ENCODE measurements at regions not wholly inside any gene's neighbourhood (a gene's known extent, or its start where the extent isn't known, plus 50 kb on each side); places are given as distances from the start of the nearest gene placed in this dataset.
A peak's percentile ranks its signal among the peaks of the same experiment; 100 is the strongest.

- WGBS (ENCODE audit: extremely low coverage, insufficient coverage, low lambda C conversion rate): no CpG with 5 or more reads among the region's 4 CpGs
- no peak overlapping the region for H3K18ac ChIP-seq (ENCODE audit: low read length)
- H2AK5ac ChIP-seq (ENCODE audit: low read length): no peak overlapping the region
- H3K4me3 ChIP-seq (ENCODE audit: low read length): no peak overlapping the region
- no peak overlapping the region for H3K56ac ChIP-seq (ENCODE audit: low read length)
- no peaks in the 10 kb centered on the region for H3K79me1 ChIP-seq (ENCODE audit: low read length)
- no peak overlapping the region for H4K5ac ChIP-seq (ENCODE audit: low read length)
- no peaks in the 10 kb centered on the region for H3K27me3 ChIP-seq (ENCODE audit: insufficient read depth, low read length, poor library complexity)
- DNase-seq: peak; percentile 40
- H2BK120ac ChIP-seq (ENCODE audit: low read depth, low read length): no peak overlapping the region
- no peak overlapping the region for H2BK5ac ChIP-seq (ENCODE audit: low read length)
- no peak overlapping the region for H4K8ac ChIP-seq (ENCODE audit: low read depth, low read length)
- no peaks in the 10 kb centered on the region for H3K4me1 ChIP-seq (ENCODE audit: control insufficient read depth, low read depth, low read length)
- H3K4me2 ChIP-seq (ENCODE audit: low read length): no peak overlapping the region
- H3K4ac ChIP-seq (ENCODE audit: low read depth, low read length): no peak overlapping the region
- H3K79me2 ChIP-seq (ENCODE audit: control insufficient read depth, insufficient read depth, low read length): no peaks in the 10 kb centered on the region
- H3K27ac ChIP-seq (ENCODE audit: low read depth, low read length): no peak overlapping the region
- no peaks in the 10 kb centered on the region for H3K36me3 ChIP-seq (ENCODE audit: control insufficient read depth, insufficient read depth, low read length)
- H2BK15ac ChIP-seq (replicated peaks; ENCODE audit: low read depth): no peak overlapping the region
- no peak overlapping the region for H3K9ac ChIP-seq (ENCODE audit: low read length)
- no peak overlapping the region for H3K23ac ChIP-seq (ENCODE audit: low read length)
These were observed 409.8 kb downstream of the GPD2 start for GRCh38 chr2:156845806-156846558.

- Histone ChIP-seq H3K4me3 (ENCODE audit: low read length) (no peak overlapping the region), H3K56ac (ENCODE audit: low read length) (no peak overlapping the region), H3K4ac (ENCODE audit: low read depth, low read length) (no peak overlapping the region), H3K4me2 (ENCODE audit: low read length) (no peak overlapping the region), H4K5ac (ENCODE audit: low read length) (no peak overlapping the region), H3K18ac (ENCODE audit: low read length) (no peak overlapping the region), H2BK5ac (ENCODE audit: low read length) (no peak overlapping the region), H3K79me1 (ENCODE audit: low read length) (no peaks in the 10 kb centered on the region), H3K23ac (ENCODE audit: low read length) (no peak overlapping the region), H3K36me3 (ENCODE audit: control insufficient read depth, insufficient read depth, low read length) (no peaks in the 10 kb centered on the region), H3K27me3 (ENCODE audit: insufficient read depth, low read length, poor library complexity) (no peaks in the 10 kb centered on the region), H3K4me1 (ENCODE audit: control insufficient read depth, low read depth, low read length) (no peaks in the 10 kb centered on the region), H3K27ac (ENCODE audit: low read depth, low read length) (no peak overlapping the region), H2BK120ac (ENCODE audit: low read depth, low read length) (no peak overlapping the region), H3K9ac (ENCODE audit: low read length) (no peak overlapping the region), H4K8ac (ENCODE audit: low read depth, low read length) (no peak overlapping the region), H2AK5ac (ENCODE audit: low read length) (no peak overlapping the region), H2BK15ac (replicated peaks; ENCODE audit: low read depth) (no peak overlapping the region), H3K79me2 (ENCODE audit: control insufficient read depth, insufficient read depth, low read length) (no peaks in the 10 kb centered on the region)
- no CpG with 5 or more reads among the region's 4 CpGs for WGBS (ENCODE audit: extremely low coverage, insufficient coverage, low lambda C conversion rate)
- no peak for DNase-seq
These were observed 405.3 kb upstream of the GALNT5 start for GRCh38 chr2:156852210-156852609.

GRCh38 chr2:156852681-156853080 is 404.8 kb upstream of the GALNT5 start:
- no peak overlapping the region for H3K4ac ChIP-seq (ENCODE audit: low read depth, low read length)
- H3K4me3 ChIP-seq (ENCODE audit: low read length): no peak overlapping the region
- no peaks in the 10 kb centered on the region for H3K79me2 ChIP-seq (ENCODE audit: control insufficient read depth, insufficient read depth, low read length)
- H3K23ac ChIP-seq (ENCODE audit: low read length): no peak overlapping the region
- no peak overlapping the region for H3K56ac ChIP-seq (ENCODE audit: low read length)
- H3K18ac ChIP-seq (ENCODE audit: low read length): no peak overlapping the region
- no peak overlapping the region for H3K27ac ChIP-seq (ENCODE audit: low read depth, low read length)
- H2BK120ac ChIP-seq (ENCODE audit: low read depth, low read length): no peak overlapping the region
- H3K79me1 ChIP-seq (ENCODE audit: low read length): no peaks in the 10 kb centered on the region
- no peak overlapping the region for H2BK5ac ChIP-seq (ENCODE audit: low read length)
- no peak overlapping the region for H3K9ac ChIP-seq (ENCODE audit: low read length)
- H3K4me2 ChIP-seq (ENCODE audit: low read length): no peak overlapping the region
- no peak overlapping the region for H4K5ac ChIP-seq (ENCODE audit: low read length)
- H4K8ac ChIP-seq (ENCODE audit: low read depth, low read length): no peak overlapping the region
- DNase-seq: no peak
- no peak overlapping the region for H2BK15ac ChIP-seq (replicated peaks; ENCODE audit: low read depth)
- H3K36me3 ChIP-seq (ENCODE audit: control insufficient read depth, insufficient read depth, low read length): no peaks in the 10 kb centered on the region
- no peaks in the 10 kb centered on the region for H3K27me3 ChIP-seq (ENCODE audit: insufficient read depth, low read length, poor library complexity)
- no peak overlapping the region for H2AK5ac ChIP-seq (ENCODE audit: low read length)
- no peaks in the 10 kb centered on the region for H3K4me1 ChIP-seq (ENCODE audit: control insufficient read depth, low read depth, low read length)

- no peaks in the 10 kb centered on the region for H3K79me1 ChIP-seq (ENCODE audit: low read length)
- no peaks in the 10 kb centered on the region for H3K79me2 ChIP-seq (ENCODE audit: control insufficient read depth, insufficient read depth, low read length)
- no peak overlapping the region for H3K27ac ChIP-seq (ENCODE audit: low read depth, low read length)
- no peaks in the 10 kb centered on the region for H3K27me3 ChIP-seq (ENCODE audit: insufficient read depth, low read length, poor library complexity)
- no peak overlapping the region for H4K8ac ChIP-seq (ENCODE audit: low read depth, low read length)
- no peak overlapping the region for H2AK5ac ChIP-seq (ENCODE audit: low read length)
- H3K4me2 ChIP-seq (ENCODE audit: low read length): no peak overlapping the region
- no peak overlapping the region for H4K5ac ChIP-seq (ENCODE audit: low read length)
- H3K23ac ChIP-seq (ENCODE audit: low read length): no peak overlapping the region
- H3K18ac ChIP-seq (ENCODE audit: low read length): no peak overlapping the region
- no peak overlapping the region for H2BK5ac ChIP-seq (ENCODE audit: low read length)
- no peak overlapping the region for H3K9ac ChIP-seq (ENCODE audit: low read length)
- no peaks in the 10 kb centered on the region for H3K36me3 ChIP-seq (ENCODE audit: control insufficient read depth, insufficient read depth, low read length)
- H2BK15ac ChIP-seq (replicated peaks; ENCODE audit: low read depth): no peak overlapping the region
- no peak overlapping the region for H2BK120ac ChIP-seq (ENCODE audit: low read depth, low read length)
- no peak for DNase-seq
- H3K4ac ChIP-seq (ENCODE audit: low read depth, low read length): no peak overlapping the region
- no CpG with 5 or more reads among the region's 2 CpGs for WGBS (ENCODE audit: extremely low coverage, insufficient coverage, low lambda C conversion rate)
- no peak overlapping the region for H3K56ac ChIP-seq (ENCODE audit: low read length)
- no peak overlapping the region for H3K4me3 ChIP-seq (ENCODE audit: low read length)
- H3K4me1 ChIP-seq (ENCODE audit: control insufficient read depth, low read depth, low read length): no peaks in the 10 kb centered on the region
These were observed 393.2 kb upstream of the GALNT5 start for GRCh38 chr2:156864325-156864724.

GRCh38 chr2:156864753-156865152 is 392.8 kb upstream of the GALNT5 start:
- Histone ChIP-seq H2BK120ac (ENCODE audit: low read depth, low read length) (no peak overlapping the region), H3K23ac (ENCODE audit: low read length) (no peak overlapping the region), H3K9ac (ENCODE audit: low read length) (no peak overlapping the region), H2AK5ac (ENCODE audit: low read length) (no peak overlapping the region), H3K79me2 (ENCODE audit: control insufficient read depth, insufficient read depth, low read length) (no peaks in the 10 kb centered on the region), H3K27me3 (ENCODE audit: insufficient read depth, low read length, poor library complexity) (no peaks in the 10 kb centered on the region), H3K56ac (ENCODE audit: low read length) (no peak overlapping the region), H4K8ac (ENCODE audit: low read depth, low read length) (no peak overlapping the region), H3K4me3 (ENCODE audit: low read length) (no peak overlapping the region), H3K36me3 (ENCODE audit: control insufficient read depth, insufficient read depth, low read length) (no peaks in the 10 kb centered on the region), H2BK15ac (replicated peaks; ENCODE audit: low read depth) (no peak overlapping the region), H3K27ac (ENCODE audit: low read depth, low read length) (no peak overlapping the region), H2BK5ac (ENCODE audit: low read length) (no peak overlapping the region), H3K4ac (ENCODE audit: low read depth, low read length) (no peak overlapping the region), H3K18ac (ENCODE audit: low read length) (no peak overlapping the region), H3K4me1 (ENCODE audit: control insufficient read depth, low read depth, low read length) (no peaks in the 10 kb centered on the region), H3K4me2 (ENCODE audit: low read length) (no peak overlapping the region), H4K5ac (ENCODE audit: low read length) (no peak overlapping the region), H3K79me1 (ENCODE audit: low read length) (no peaks in the 10 kb centered on the region)
- no peak for DNase-seq
- WGBS (ENCODE audit: extremely low coverage, insufficient coverage, low lambda C conversion rate): no CpG with 5 or more reads among the region's 6 CpGs

- Histone ChIP-seq H3K27ac (ENCODE audit: low read depth, low read length) (no peak overlapping the region), H3K4me3 (ENCODE audit: low read length) (no peak overlapping the region), H4K8ac (ENCODE audit: low read depth, low read length) (no peak overlapping the region), H4K5ac (ENCODE audit: low read length) (no peak overlapping the region), H3K79me2 (ENCODE audit: control insufficient read depth, insufficient read depth, low read length) (no peaks in the 10 kb centered on the region), H3K56ac (ENCODE audit: low read length) (no peak overlapping the region), H2BK120ac (ENCODE audit: low read depth, low read length) (no peak overlapping the region), H3K4ac (ENCODE audit: low read depth, low read length) (no peak overlapping the region), H3K9ac (ENCODE audit: low read length) (no peak overlapping the region), H2BK5ac (ENCODE audit: low read length) (no peak overlapping the region), H3K4me1 (ENCODE audit: control insufficient read depth, low read depth, low read length) (no peaks in the 10 kb centered on the region), H3K36me3 (ENCODE audit: control insufficient read depth, insufficient read depth, low read length) (no peaks in the 10 kb centered on the region), H3K18ac (ENCODE audit: low read length) (no peak overlapping the region), H2AK5ac (ENCODE audit: low read length) (no peak overlapping the region), H3K79me1 (ENCODE audit: low read length) (no peaks in the 10 kb centered on the region), H3K23ac (ENCODE audit: low read length) (no peak overlapping the region), H3K4me2 (ENCODE audit: low read length) (no peak overlapping the region), H3K27me3 (ENCODE audit: insufficient read depth, low read length, poor library complexity) (no peaks in the 10 kb centered on the region), H2BK15ac (replicated peaks; ENCODE audit: low read depth) (no peak overlapping the region)
- WGBS (ENCODE audit: extremely low coverage, insufficient coverage, low lambda C conversion rate): no CpG with 5 or more reads among the region's 2 CpGs
- DNase-seq: no peak
These were observed 390.3 kb upstream of the GALNT5 start for GRCh38 chr2:156867201-156867600.
